ENCODE measurements at regions not wholly inside any gene's neighbourhood (a gene's known extent, or its start where the extent isn't known, plus 50 kb on each side); places are given as distances from the start of the nearest gene placed in this dataset.
"Not testable (repeated sequence)": the region's sequence is repeated elsewhere in the genome, so short reads cannot be mapped to it uniquely, and the experiment has no call there.

DNA sequence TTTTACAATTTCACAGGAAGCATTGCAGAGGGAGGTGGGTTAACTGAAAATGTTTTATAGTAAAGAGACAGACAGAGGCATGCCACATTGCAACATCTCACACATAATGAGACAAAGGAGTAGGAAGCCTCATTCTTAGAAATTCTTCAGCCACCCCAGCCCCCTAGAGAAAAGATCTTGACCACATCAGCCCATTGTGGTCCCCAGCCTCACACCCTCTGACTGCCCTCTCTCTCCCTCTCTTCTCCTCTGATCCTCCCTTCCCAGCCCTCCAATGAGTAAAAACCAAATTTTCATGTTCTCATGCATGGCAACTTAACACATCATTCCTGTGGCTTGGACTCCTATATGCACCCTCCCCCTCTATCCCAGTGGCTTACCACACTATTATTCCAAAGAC is 174.1 kb downstream of the UACA start:
- Histone ChIP-seq H3K79me2 (ENCODE audit: control insufficient read depth, low read length) (no peaks in the 10 kb centered on the region), H3K27ac (ENCODE audit: low read depth, low read length) (no peak overlapping the region), H3K4me2 (ENCODE audit: low read length) (no peak overlapping the region), H3K9me2 (replicated peaks; ENCODE audit: control insufficient read depth, low read length) (no peaks in the 10 kb centered on the region), H3K27me3 (ENCODE audit: control insufficient read depth, low read length) (no peaks in the 10 kb centered on the region), H3K36me3 (ENCODE audit: control insufficient read depth, low read length) (no peaks in the 10 kb centered on the region), H3K4me3 (ENCODE audit: low read length) (no peak overlapping the region), H3K9me3 (ENCODE audit: control insufficient read depth, insufficient read depth, low read length) (0 out of 2 replicates have a peak, but pooled peaks cover 2% of the 10 kb centered on the region), H4K20me1 (ENCODE audit: control insufficient read depth, insufficient read depth, low read depth, low read length) (no peaks in the 10 kb centered on the region), H3F3A (ENCODE audit: control insufficient read depth, insufficient read depth) (no peaks in the 10 kb centered on the region), H3K4me1 (ENCODE audit: control insufficient read depth, low read length) (no peaks in the 10 kb centered on the region)
- TF ChIP-seq, protein P1, sequence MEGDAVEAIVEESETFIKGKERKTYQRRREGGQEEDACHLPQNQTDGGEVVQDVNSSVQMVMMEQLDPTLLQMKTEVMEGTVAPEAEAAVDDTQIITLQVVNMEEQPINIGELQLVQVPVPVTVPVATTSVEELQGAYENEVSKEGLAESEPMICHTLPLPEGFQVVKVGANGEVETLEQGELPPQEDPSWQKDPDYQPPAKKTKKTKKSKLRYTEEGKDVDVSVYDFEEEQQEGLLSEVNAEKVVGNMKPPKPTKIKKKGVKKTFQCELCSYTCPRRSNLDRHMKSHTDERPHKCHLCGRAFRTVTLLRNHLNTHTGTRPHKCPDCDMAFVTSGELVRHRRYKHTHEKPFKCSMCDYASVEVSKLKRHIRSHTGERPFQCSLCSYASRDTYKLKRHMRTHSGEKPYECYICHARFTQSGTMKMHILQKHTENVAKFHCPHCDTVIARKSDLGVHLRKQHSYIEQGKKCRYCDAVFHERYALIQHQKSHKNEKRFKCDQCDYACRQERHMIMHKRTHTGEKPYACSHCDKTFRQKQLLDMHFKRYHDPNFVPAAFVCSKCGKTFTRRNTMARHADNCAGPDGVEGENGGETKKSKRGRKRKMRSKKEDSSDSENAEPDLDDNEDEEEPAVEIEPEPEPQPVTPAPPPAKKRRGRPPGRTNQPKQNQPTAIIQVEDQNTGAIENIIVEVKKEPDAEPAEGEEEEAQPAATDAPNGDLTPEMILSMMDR (IDR thresholded peaks at IDR 0.05; ENCODE audit: low read depth, low read length, poor library complexity, severe bottlenecking): no peak
- no peak for TF ChIP-seq EZH2phosphoT487 (IDR thresholded peaks at IDR 0.05; ENCODE audit: borderline replicate concordance, low read length)

DNA sequence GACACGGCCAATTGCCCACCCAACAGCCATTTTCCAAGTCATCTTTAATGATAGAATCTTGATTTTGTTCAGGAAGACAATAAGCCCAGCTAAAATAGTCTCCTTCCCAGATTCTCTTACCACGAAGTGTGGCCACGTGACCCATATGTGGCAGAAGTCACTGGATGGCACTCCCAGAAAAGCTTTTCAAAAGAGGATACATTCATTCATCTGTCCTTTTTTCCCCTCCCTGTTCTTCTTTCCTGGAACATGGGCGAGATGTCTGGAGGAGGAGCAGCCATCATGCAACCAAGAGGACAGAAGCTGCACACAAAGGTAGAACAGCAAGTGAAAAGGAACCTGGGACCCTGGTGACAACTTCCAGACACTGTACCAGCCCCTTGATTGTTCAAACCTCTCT is 174.7 kb downstream of the UACA start:
- no peaks in the 10 kb centered on the region for H3K4me1 ChIP-seq (ENCODE audit: control insufficient read depth, low read length)
- TF ChIP-seq, protein P1 (IDR thresholded peaks at IDR 0.05; ENCODE audit: low read depth, low read length, poor library complexity, severe bottlenecking): no peak
- no peak for TF ChIP-seq EZH2phosphoT487 (IDR thresholded peaks at IDR 0.05; ENCODE audit: borderline replicate concordance, low read length)
- H3K9me2 ChIP-seq (replicated peaks; ENCODE audit: control insufficient read depth, low read length): no peaks in the 10 kb centered on the region
- no peak overlapping the region for H3K4me2 ChIP-seq (ENCODE audit: low read length)
- H3K27me3 ChIP-seq (ENCODE audit: control insufficient read depth, low read length): no peaks in the 10 kb centered on the region
- H4K20me1 ChIP-seq (ENCODE audit: control insufficient read depth, insufficient read depth, low read depth, low read length): no peaks in the 10 kb centered on the region
- H3F3A ChIP-seq (ENCODE audit: control insufficient read depth, insufficient read depth): no peaks in the 10 kb centered on the region
- H3K9me3 ChIP-seq (ENCODE audit: control insufficient read depth, insufficient read depth, low read length): 0 out of 2 replicates have a peak, but pooled peaks cover 2% of the 10 kb centered on the region
- H3K79me2 ChIP-seq (ENCODE audit: control insufficient read depth, low read length): no peaks in the 10 kb centered on the region
- H3K27ac ChIP-seq (ENCODE audit: low read depth, low read length): no peak overlapping the region
- no peaks in the 10 kb centered on the region for H3K36me3 ChIP-seq (ENCODE audit: control insufficient read depth, low read length)
- no peak overlapping the region for H3K4me3 ChIP-seq (ENCODE audit: low read length)

DNA sequence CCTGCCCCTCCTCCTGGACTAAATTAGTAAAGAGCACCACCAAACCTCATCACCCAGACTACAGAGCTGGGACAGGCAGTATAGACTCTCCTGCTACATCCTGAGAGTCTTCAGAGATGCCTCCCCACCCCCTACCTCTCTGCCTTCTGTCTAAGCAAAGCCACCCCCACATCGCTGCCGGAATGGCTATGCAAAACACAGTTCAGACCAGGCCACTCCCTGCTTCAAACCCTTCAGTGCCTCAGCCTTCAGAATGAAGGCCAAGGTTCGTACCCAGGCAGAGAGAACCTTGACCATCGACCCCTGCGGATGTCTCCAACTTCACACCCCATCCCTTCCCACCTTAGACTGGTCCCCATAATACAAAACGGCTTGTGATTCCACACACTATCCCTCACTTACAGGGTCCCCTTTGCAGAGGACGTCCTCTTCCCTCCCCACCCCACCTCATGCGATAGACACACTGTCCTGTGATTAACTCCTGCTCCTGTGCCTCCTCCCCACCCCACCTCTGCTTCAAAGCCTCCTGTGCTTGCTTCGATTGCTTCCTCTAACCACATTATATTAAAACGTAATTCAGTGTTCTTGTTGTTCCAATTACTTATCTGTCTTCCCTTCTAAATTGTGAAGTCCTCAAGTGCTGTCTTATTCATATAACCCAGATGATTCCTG is 175.3 kb downstream of the UACA start:
- Histone ChIP-seq H3K79me2 (ENCODE audit: control insufficient read depth, low read length) (no peaks in the 10 kb centered on the region), H3K4me3 (ENCODE audit: low read length) (no peak overlapping the region), H3K4me1 (ENCODE audit: control insufficient read depth, low read length) (no peaks in the 10 kb centered on the region), H3K36me3 (ENCODE audit: control insufficient read depth, low read length) (no peaks in the 10 kb centered on the region), H3K27me3 (ENCODE audit: control insufficient read depth, low read length) (no peaks in the 10 kb centered on the region), H3K9me3 (ENCODE audit: control insufficient read depth, insufficient read depth, low read length) (0 out of 2 replicates have a peak, but pooled peaks cover 2% of the 10 kb centered on the region), H4K20me1 (ENCODE audit: control insufficient read depth, insufficient read depth, low read depth, low read length) (no peaks in the 10 kb centered on the region), H3K9me2 (replicated peaks; ENCODE audit: control insufficient read depth, low read length) (no peaks in the 10 kb centered on the region), H3F3A (ENCODE audit: control insufficient read depth, insufficient read depth) (no peaks in the 10 kb centered on the region), H3K27ac (ENCODE audit: low read depth, low read length) (no peak overlapping the region), H3K4me2 (ENCODE audit: low read length) (no peak overlapping the region)
- TF ChIP-seq EZH2phosphoT487 (IDR thresholded peaks at IDR 0.05; ENCODE audit: borderline replicate concordance, low read length): no peak
- TF ChIP-seq, protein P1 (IDR thresholded peaks at IDR 0.05; ENCODE audit: low read depth, low read length, poor library complexity, severe bottlenecking): no peak

DNA sequence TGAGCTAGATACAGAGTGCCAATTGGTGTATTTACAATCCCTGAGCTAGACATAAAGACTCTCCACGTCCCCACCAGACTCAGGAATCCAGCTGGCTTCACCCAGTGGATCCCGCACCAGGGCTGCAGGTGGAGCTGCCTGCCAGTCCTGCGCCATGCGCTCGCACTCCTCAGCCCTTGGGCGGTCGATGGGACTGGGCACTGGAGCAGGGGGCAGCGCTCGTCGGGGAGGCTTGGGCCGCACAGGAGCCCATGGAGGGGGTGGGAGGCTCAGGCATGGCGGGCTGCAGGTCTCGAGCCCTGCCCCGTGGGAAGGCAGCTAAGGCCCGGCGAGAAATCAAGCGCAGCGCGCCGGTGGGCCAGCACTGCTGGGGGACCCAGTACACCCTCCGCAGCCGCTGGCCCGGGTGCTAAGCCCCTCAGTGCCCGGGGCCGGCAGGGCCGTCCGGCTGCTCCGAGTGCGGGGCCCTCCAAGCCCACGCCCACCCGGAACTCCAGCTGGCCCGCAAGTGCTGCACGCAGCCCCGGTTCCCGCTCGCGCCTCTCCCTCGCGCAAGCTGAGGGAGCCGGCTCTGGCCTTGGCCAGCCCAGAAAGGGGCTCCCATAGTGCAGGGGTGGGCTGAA is 176.2 kb downstream of the UACA start:
- not testable (repeated sequence) for H3K79me2 ChIP-seq (ENCODE audit: control insufficient read depth, low read length); H3K27me3 ChIP-seq (ENCODE audit: control insufficient read depth, low read length); H3K36me3 ChIP-seq (ENCODE audit: control insufficient read depth, low read length); H4K20me1 ChIP-seq (ENCODE audit: control insufficient read depth, insufficient read depth, low read depth, low read length); H3K4me1 ChIP-seq (ENCODE audit: control insufficient read depth, low read length); H3K9me2 ChIP-seq (replicated peaks; ENCODE audit: control insufficient read depth, low read length); H3K4me2 ChIP-seq (ENCODE audit: low read length); H3F3A ChIP-seq (ENCODE audit: control insufficient read depth, insufficient read depth); H3K27ac ChIP-seq (ENCODE audit: low read depth, low read length); H3K4me3 ChIP-seq (ENCODE audit: low read length); H3K9me3 ChIP-seq (ENCODE audit: control insufficient read depth, insufficient read depth, low read length)
